SK-N-SH (cell line): ENCODE measurements at regions not wholly inside any gene's neighbourhood (a gene's known extent, or its start where the extent isn't known, plus 50 kb on each side); places are given as distances from the start of the nearest gene placed in this dataset.
A peak's percentile ranks its signal among the peaks of the same experiment; 100 is the strongest.

Experiments
- CTCF ChIA-PET: fragments of 300-600, 350-600 bp; formaldehyde crosslinking; extraction: SDS; loops from one replicate; lab custom pipeline; 2021; lab: Yijun Ruan, JAX
- POLR2A ChIA-PET: fragments of 350-600 bp; sonication (Branson Sonifier 250); formaldehyde crosslinking; extraction: SDS; loops from one replicate; lab custom pipeline; 2020; ENCODE audit warnings: antibody characterized with exemption, inconsistent platforms; lab: Yijun Ruan, JAX
- DNase-seq: peaks from one replicate; pipeline ENCODE4 v3.0.0; 2012
- H2AFZ ChIP-seq: fragments of 200-600 bp; sonication (generic); 2 replicates; pipeline ENCODE4 v1.8.1; 2016; ENCODE audit warnings: antibody characterized with exemption, mild to moderate bottlenecking, low read depth
- H3F3A ChIP-seq: fragments of 200-600 bp; sonication (generic); replicated peaks from 2 replicates; pipeline ENCODE3; 2016; ENCODE audit warnings: antibody characterized with exemption, mild to moderate bottlenecking; ENCODE audit not compliant: insufficient read depth
- H3K27ac ChIP-seq, 2 experiments: fragments of 200-500 bp in 1 of 2; fragments of 200-600 bp in 1 of 2; sonication (Bioruptor generic) in 1 of 2; sonication (generic), shearing (Covaris generic) in 1 of 2; 2 replicates each; pipeline versions ENCODE4 v1.5.1 to v1.6.1; 2014 to 2016; ENCODE audit warnings: low read depth in 2 of 2, inconsistent platforms in 1 of 2, low read length in 1 of 2, mild to moderate bottlenecking in 1 of 2, mixed read lengths in 1 of 2
- H3K27me3 ChIP-seq: fragments of 200-600 bp; sonication (generic), shearing (Covaris generic); 2 replicates; pipeline ENCODE4 v1.6.1; 2016; ENCODE audit warnings: mixed run types; ENCODE audit not compliant: insufficient read depth
- H3K36me3 ChIP-seq, 2 experiments: fragments of 200-500 bp in 1 of 2; fragments of 200-600 bp in 1 of 2; sonication (Bioruptor generic) in 1 of 2; sonication (generic) in 1 of 2; replicated peaks in 1 of 2; 2 replicates each; pipeline versions ENCODE3 to v1.5.1; 2014 to 2016; ENCODE audit warnings: low read length in 1 of 2, mild to moderate bottlenecking in 1 of 2; ENCODE audit not compliant: insufficient read depth in 2 of 2, control insufficient read depth in 1 of 2
- H3K4me1 ChIP-seq, 2 experiments: fragments of 200-500 bp in 1 of 2; fragments of 200-600 bp in 1 of 2; sonication (Bioruptor generic) in 1 of 2; sonication (generic), shearing (Covaris generic) in 1 of 2; 2 replicates each; pipeline versions ENCODE4 v1.5.1 to v1.6.1; 2014 to 2016; ENCODE audit warnings: low read depth in 1 of 2, low read length in 1 of 2, mixed run types in 1 of 2; ENCODE audit not compliant: insufficient read depth in 2 of 2, control insufficient read depth in 1 of 2
- H3K4me2 ChIP-seq: fragments of 200-600 bp; sonication (generic), shearing (Covaris generic); 2 replicates; pipeline ENCODE4 v1.6.1; 2017; ENCODE audit warnings: mixed run types
- H3K4me3 ChIP-seq, 2 experiments: fragments of 200-500 bp in 1 of 2; fragments of 200-600 bp in 1 of 2; sonication (Bioruptor generic) in 1 of 2; sonication (generic), shearing (Covaris generic) in 1 of 2; 2 replicates each; pipeline versions ENCODE4 v1.5.1 to v1.8.1; 2014 to 2016; ENCODE audit warnings: low read depth in 2 of 2, inconsistent platforms in 1 of 2, low read length in 1 of 2, mild to moderate bottlenecking in 1 of 2, mixed read lengths in 1 of 2, moderate library complexity in 1 of 2
- H3K79me2 ChIP-seq: fragments of 200-600 bp; sonication (generic); 2 replicates; pipeline ENCODE4 v1.8.1; 2017; ENCODE audit warnings: mild to moderate bottlenecking; ENCODE audit not compliant: insufficient read depth
- H3K9ac ChIP-seq: fragments of 200-600 bp; sonication (generic); 2 replicates; pipeline ENCODE4 v1.6.1; 2017; ENCODE audit warnings: mixed run types
- H3K9me2 ChIP-seq: fragments of 200-600 bp; sonication (generic); 2 replicates; pipeline ENCODE4 v1.6.1; 2017; ENCODE audit warnings: mixed run types
- H3K9me3 ChIP-seq: fragments of 200-600 bp; sonication (generic); 2 replicates; pipeline ENCODE4 v1.6.1; 2017; ENCODE audit warnings: mixed run types, mild to moderate bottlenecking, moderate library complexity
- H4K20me1 ChIP-seq: fragments of 200-600 bp; sonication (generic); 2 replicates; pipeline ENCODE4 v1.6.1; 2017; ENCODE audit warnings: mild to moderate bottlenecking, mixed run types; ENCODE audit not compliant: insufficient read depth
- CHD2 ChIP-seq: fragments of 150-350 bp; IDR thresholded peaks from 2 replicates; pipeline ENCODE4 v1.6.1; 2018; ENCODE audit warnings: low read length; ENCODE audit not compliant: partially characterized antibody
- EP300 ChIP-seq, 2 experiments: IDR thresholded peaks; 2 replicates each; pipeline versions ENCODE4 v1.4.0 to v1.6.1; 2012; ENCODE audit warnings: borderline replicate concordance in 1 of 2, low read depth in 1 of 2, low read length in 1 of 2
- FOXJ3 ChIP-seq: sonication (generic); formaldehyde crosslinking; IDR thresholded peaks from 2 replicates; pipeline ENCODE4 v1.5.1; 2020; ENCODE audit warnings: mild to moderate bottlenecking, missing genetic modification reagents
- NFIC ChIP-seq: IDR thresholded peaks from 2 replicates; pipeline ENCODE4 v1.4.0; 2012; ENCODE audit warnings: borderline replicate concordance
- POLR2AphosphoS5 ChIP-seq: IDR thresholded peaks from 2 replicates; pipeline ENCODE4 v1.6.1; 2012; ENCODE audit warnings: low read depth, low read length
- RCOR1 ChIP-seq: fragments of 150-350 bp; IDR thresholded peaks from 2 replicates; pipeline ENCODE4 v1.6.1; 2017; ENCODE audit warnings: antibody characterized with exemption, low read length
- REST ChIP-seq: IDR thresholded peaks from 2 replicates; pipeline ENCODE4 v1.6.1; 2012; ENCODE audit warnings: mild to moderate bottlenecking, low read depth, low read length, moderate library complexity
- RXRA ChIP-seq: IDR thresholded peaks from 2 replicates; pipeline ENCODE4 v1.4.0; 2012; ENCODE audit warnings: low read depth, mild to moderate bottlenecking, borderline replicate concordance
- SMC3 ChIP-seq: IDR thresholded peaks from 2 replicates; pipeline ENCODE4 v1.6.1; 2012; ENCODE audit warnings: low read depth, low read length, improper control_type of control experiment
- TCF12 ChIP-seq: IDR thresholded peaks from 2 replicates; pipeline ENCODE4 v1.4.0; 2012
- TEAD4 ChIP-seq: IDR thresholded peaks from 2 replicates; pipeline ENCODE4 v1.4.0; 2012; ENCODE audit warnings: mild to moderate bottlenecking, borderline replicate concordance; ENCODE audit not compliant: insufficient read depth
- USF1 ChIP-seq: IDR thresholded peaks from 2 replicates; pipeline ENCODE4 v1.4.0; 2012; ENCODE audit warnings: low read depth, borderline replicate concordance
- YY1 ChIP-seq: IDR thresholded peaks from 2 replicates; pipeline ENCODE4 v1.4.0; 2012; ENCODE audit warnings: low read depth, mild to moderate bottlenecking
- WGBS: methylation state at CpG from one replicate; pipeline ENCODE4 v1.1.6; 2017; ENCODE audit warnings: low lambda C conversion rate; 5-methylcytosine and 5-hydroxymethylcytosine counted together

- 79% methylated on average over 12 of the region's 12 CpGs for WGBS
- Histone ChIP-seq H3K27ac (no peak overlapping the region), H3K9me3 (no peaks in the 10 kb centered on the region), H3K4me3 (no peak overlapping the region), H3K9me2 (no peaks in the 10 kb centered on the region), H3K36me3 (no peaks in the 10 kb centered on the region), H3K27me3 (no peaks in the 10 kb centered on the region), H4K20me1 (no peaks in the 10 kb centered on the region), H3K4me2 (no peak overlapping the region), H2AFZ (no peak overlapping the region), H3K79me2 (no peaks in the 10 kb centered on the region), H3K9ac (no peak overlapping the region), H3F3A (peaks cover 12% of the 10 kb centered on the region), H3K4me1 (peaks cover 16 to 31% of the 10 kb centered on the region in 2 experiments)
- DNase-seq, result no peak
- ChIA-PET POLR2A (interaction anchor here (1.0 kb wide), 1 partner anchor 1171 kb away, joined by 3 read pairs; no protein-coding TSS in a partner anchor), CTCF (interaction anchor here (0.6 to 10.6 kb wide), 14 partner anchors 10 to 1218 kb away, joined by 3 to 153 read pairs (median 4); partner anchors contain the start of gene TRIB2)
- peak; percentile 10; the same call in 1 of the 2 replicates for TF ChIP-seq NFIC
- 0 out of 2 replicates have a peak, but pooled peaks have one; percentile 6 for TF ChIP-seq RCOR1
- TF ChIP-seq SMC3, result no peak
Measured at GRCh38 chr2:13000664-13001363, 284.1 kb downstream of the TRIB2 start.

DNA sequence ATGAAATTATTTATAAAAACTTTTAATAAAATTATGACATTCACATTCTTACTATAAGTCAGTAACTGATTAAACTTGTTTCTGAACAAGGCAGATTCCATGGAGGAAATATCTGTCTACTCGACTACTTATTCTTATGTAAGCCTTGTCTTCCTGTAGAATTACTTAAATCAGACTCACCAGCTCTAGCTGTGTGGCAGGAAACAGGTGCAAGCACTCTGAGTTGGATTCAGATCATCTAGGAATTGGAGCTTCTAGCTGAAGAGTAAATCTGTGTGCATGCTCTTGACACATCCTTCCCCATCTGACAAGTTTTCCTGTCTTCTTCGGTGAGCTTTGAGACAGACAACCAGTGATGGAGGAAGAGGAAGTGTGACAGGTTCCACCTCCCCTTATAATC, 284.7 kb downstream of the TRIB2 start:
- Histone ChIP-seq H3K4me2 (no peak overlapping the region), H3K36me3 (no peaks in the 10 kb centered on the region), H2AFZ (no peak overlapping the region), H3K4me1 (peaks cover 21 to 32% of the 10 kb centered on the region in 2 experiments), H3K4me3 (no peak overlapping the region), H3K79me2 (no peaks in the 10 kb centered on the region), H3K27ac (no peak overlapping the region; a peak in 1 of 4 replicates), H3K9me2 (no peaks in the 10 kb centered on the region), H3K9me3 (no peaks in the 10 kb centered on the region), H3F3A (peaks cover 12% of the 10 kb centered on the region), H3K9ac (no peak overlapping the region), H4K20me1 (no peaks in the 10 kb centered on the region), H3K27me3 (no peaks in the 10 kb centered on the region)
- ChIA-PET POLR2A (interaction anchor here (1.0 kb wide), 1 partner anchor 1172 kb away, joined by 3 read pairs; no protein-coding TSS in a partner anchor), CTCF (interaction anchor here (0.6 to 10.6 kb wide), 11 partner anchors 11 to 285 kb away, joined by 3 to 153 read pairs (median 8); partner anchors contain the start of gene TRIB2)
- no peak for TF ChIP-seq TEAD4
- no peak for TF ChIP-seq YY1
- TF ChIP-seq RCOR1, result no peak
- TF ChIP-seq USF1, result no peak
- TF ChIP-seq POLR2AphosphoS5, result no peak
- no peak for TF ChIP-seq RXRA
- TF ChIP-seq NFIC, result no peak
- no peak for TF ChIP-seq FOXJ3 (CRISPR knock-in tag)
- no peak for TF ChIP-seq TCF12
- TF ChIP-seq REST, result no peak
- no peak for TF ChIP-seq EP300 (IDR thresholded peaks at IDR 0.05; ENCODE audit: borderline replicate concordance in 1 of 2, low read depth in 1 of 2, low read length in 1 of 2)
- TF ChIP-seq CHD2, result no peak
- WGBS, result 78% methylated on average over 2 of the region's 2 CpGs
- DNase-seq, result no peak
